Tibial nerve (tissue), 4 donors: ENCODE measurements at regions not wholly inside any gene's neighbourhood (a gene's known extent, or its start where the extent isn't known, plus 50 kb on each side); places are given as distances from the start of the nearest gene placed in this dataset.
"Not testable (repeated sequence)": the region's sequence is repeated elsewhere in the genome, so short reads cannot be mapped to it uniquely, and the experiment has no call there.

ENCODE experiments used
- DNase-seq, 2 donors: peaks; one replicate each; pipeline ENCODE4 v3.0.0-alpha.2; 2019; ENCODE audit warnings: low spot score in 2 of 2
- H3K27ac ChIP-seq, 4 donors: fragments of 200-600 bp; sonication (generic) in 3 of 4; one replicate each; pipeline ENCODE4 v1.5.1; 2017 to 2019; ENCODE audit warnings: mild to moderate bottlenecking in 1 of 4
- H3K27me3 ChIP-seq, 2 donors: fragments of 200-600 bp; sonication (generic) in 1 of 2; one replicate each; pipeline versions ENCODE4 v1.5.1 to v1.6.0; 2017 to 2019
- H3K36me3 ChIP-seq, 3 donors: fragments of 200-600 bp; sonication (generic); one replicate each; pipeline ENCODE4 v1.5.1; 2018 to 2019
- H3K4me1 ChIP-seq, 4 donors: fragments of 200-600 bp; sonication (generic) in 3 of 4; one replicate each; pipeline ENCODE4 v1.5.1; 2017 to 2019
- H3K4me3 ChIP-seq, 4 donors: fragments of 200-600 bp; sonication (generic) in 3 of 4; one replicate each; pipeline ENCODE4 v1.5.1; 2017 to 2019; ENCODE audit warnings: mild to moderate bottlenecking in 1 of 4, moderate library complexity in 1 of 4
- H3K9me3 ChIP-seq, 4 donors: fragments of 200-600 bp; sonication (generic) in 3 of 4; one replicate each; pipeline ENCODE4 v1.5.1; 2017 to 2019
- EP300 ChIP-seq, 2 donors: sonication (generic); formaldehyde crosslinking; IDR thresholded peaks; one replicate each; pipeline ENCODE4 v1.6.1; 2017; ENCODE audit warnings: antibody characterized with exemption in 2 of 2, mild to moderate bottlenecking in 1 of 2
- POLR2A ChIP-seq, 2 donors: fragments of 450-650 bp; IDR thresholded peaks; one replicate each; pipeline ENCODE4 v1.6.1; 2017; ENCODE audit warnings: antibody characterized with exemption in 2 of 2, mild to moderate bottlenecking in 2 of 2, moderate library complexity in 2 of 2
- WGBS, 2 donors: methylation state at CpG; one replicate each; pipeline ENCODE4 v1.1.5; 2018; 5-methylcytosine and 5-hydroxymethylcytosine counted together
- TF ChIP-seq, protein P1 (sequence below), 5 experiments: fragments of 200-600 bp in 3 of 5; fragments of 450-650 bp in 2 of 5; sonication (generic) in 3 of 5; IDR thresholded peaks; one replicate each; pipeline ENCODE4 v1.5.1; 2016 to 2019; ENCODE audit warnings: antibody characterized with exemption in 5 of 5, mild to moderate bottlenecking in 3 of 5, moderate library complexity in 2 of 5

DNA sequence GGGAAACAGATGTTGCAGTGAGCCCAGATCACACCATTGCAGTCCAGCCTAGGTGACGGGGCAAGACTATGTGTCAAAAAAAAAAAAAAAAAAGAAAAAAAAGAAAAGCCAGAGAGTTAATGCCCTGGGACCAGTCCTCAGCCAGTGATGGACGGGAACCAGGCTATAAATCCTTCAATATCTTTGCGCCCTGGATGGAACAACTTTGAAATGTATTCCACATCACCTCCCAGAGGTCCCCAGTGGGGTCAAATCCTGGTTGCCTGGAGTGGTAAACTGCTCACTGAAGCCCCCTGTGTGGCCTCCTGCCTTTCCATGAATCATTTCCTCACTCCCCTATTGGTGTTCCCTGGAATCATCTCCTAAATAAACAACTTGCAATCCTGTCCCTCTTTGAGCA is 166.9 kb downstream of the DEFB131A start:
- no peaks in the 10 kb centered on the region for H3K27me3 ChIP-seq
- H3K9me3 ChIP-seq = peaks cover 0 to 3% (median 0%) of the 10 kb centered on the region in 4 donors
- H3K4me3 ChIP-seq = no peak overlapping the region
- no peak overlapping the region for H3K27ac ChIP-seq
- H3K4me1 ChIP-seq = no peaks in the 10 kb centered on the region
- 28 to 40% methylated on average over 3 of the region's 3 CpGs for WGBS, 2 donors
- DNase-seq = no peak
- no peaks in the 10 kb centered on the region for H3K36me3 ChIP-seq
- no peak for TF ChIP-seq POLR2A (IDR thresholded peaks at IDR 0.05)
- TF ChIP-seq EP300 (IDR thresholded peaks at IDR 0.05) = no peak
- TF ChIP-seq, protein P1, sequence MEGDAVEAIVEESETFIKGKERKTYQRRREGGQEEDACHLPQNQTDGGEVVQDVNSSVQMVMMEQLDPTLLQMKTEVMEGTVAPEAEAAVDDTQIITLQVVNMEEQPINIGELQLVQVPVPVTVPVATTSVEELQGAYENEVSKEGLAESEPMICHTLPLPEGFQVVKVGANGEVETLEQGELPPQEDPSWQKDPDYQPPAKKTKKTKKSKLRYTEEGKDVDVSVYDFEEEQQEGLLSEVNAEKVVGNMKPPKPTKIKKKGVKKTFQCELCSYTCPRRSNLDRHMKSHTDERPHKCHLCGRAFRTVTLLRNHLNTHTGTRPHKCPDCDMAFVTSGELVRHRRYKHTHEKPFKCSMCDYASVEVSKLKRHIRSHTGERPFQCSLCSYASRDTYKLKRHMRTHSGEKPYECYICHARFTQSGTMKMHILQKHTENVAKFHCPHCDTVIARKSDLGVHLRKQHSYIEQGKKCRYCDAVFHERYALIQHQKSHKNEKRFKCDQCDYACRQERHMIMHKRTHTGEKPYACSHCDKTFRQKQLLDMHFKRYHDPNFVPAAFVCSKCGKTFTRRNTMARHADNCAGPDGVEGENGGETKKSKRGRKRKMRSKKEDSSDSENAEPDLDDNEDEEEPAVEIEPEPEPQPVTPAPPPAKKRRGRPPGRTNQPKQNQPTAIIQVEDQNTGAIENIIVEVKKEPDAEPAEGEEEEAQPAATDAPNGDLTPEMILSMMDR (IDR thresholded peaks at IDR 0.05) = no peak

DNA sequence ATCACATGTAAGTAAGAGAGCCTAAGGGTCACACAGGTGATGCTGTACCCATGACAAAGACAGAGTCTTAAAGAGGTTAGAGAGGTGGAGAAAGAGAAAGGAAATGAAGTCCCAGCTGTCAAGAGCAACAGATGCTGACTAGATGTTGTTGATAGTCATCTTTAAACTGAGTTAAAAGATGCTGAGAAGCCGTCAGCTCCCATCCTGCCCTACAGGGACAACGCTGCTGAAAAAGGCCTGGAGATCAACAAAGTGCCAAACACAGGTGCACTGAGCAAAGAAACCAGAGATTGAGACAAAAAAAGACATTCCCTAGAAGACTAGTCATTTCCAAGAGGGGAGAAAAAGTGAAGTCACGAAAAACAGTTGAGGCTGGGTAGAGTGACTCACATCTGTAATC is 145.0 kb upstream of the DRD5 start:
- WGBS, 2 donors = 86 to 92% methylated on average over 3 of the region's 3 CpGs
- H3K4me1 ChIP-seq, H3K4me3 ChIP-seq, DNase-seq, H3K27me3 ChIP-seq, H3K27ac ChIP-seq, H3K9me3 ChIP-seq: not testable (repeated sequence)
- peaks cover 0 to 10% (median 0%) of the 10 kb centered on the region in 3 donors for H3K36me3 ChIP-seq

DNA sequence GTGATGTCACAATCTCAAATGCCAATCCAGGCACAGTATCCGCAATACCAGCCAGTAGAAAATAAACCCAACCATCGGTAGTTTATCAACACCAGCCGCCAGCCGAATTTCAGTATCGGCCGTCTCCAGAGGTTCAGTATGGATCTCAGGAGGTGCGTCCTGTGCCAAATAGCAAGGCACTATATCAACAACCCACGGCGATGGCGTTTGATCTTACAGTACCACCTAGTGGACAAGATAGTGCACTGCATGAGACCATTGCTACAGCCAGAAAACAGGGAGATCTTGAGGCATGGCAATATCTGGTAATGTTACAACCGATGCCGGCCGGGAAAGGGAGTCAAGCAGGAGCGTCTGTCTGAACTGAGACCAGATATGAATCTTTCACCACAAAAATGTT is 121.8 kb upstream of the DRD5 start:
- not testable (repeated sequence) for H3K27me3 ChIP-seq, H3K4me3 ChIP-seq, H3K4me1 ChIP-seq, H3K36me3 ChIP-seq, H3K9me3 ChIP-seq, H3K27ac ChIP-seq
- DNase-seq = peak in 1 of 2 donors; percentile 4
- TF ChIP-seq, protein P1 (IDR thresholded peaks at IDR 0.05) = peak in 4 of 5 experiments; percentile 31 to 48 (median 46)
- 19 to 21% methylated on average over 13 to 14 of the region's 14 CpGs for WGBS, 2 donors

DNA sequence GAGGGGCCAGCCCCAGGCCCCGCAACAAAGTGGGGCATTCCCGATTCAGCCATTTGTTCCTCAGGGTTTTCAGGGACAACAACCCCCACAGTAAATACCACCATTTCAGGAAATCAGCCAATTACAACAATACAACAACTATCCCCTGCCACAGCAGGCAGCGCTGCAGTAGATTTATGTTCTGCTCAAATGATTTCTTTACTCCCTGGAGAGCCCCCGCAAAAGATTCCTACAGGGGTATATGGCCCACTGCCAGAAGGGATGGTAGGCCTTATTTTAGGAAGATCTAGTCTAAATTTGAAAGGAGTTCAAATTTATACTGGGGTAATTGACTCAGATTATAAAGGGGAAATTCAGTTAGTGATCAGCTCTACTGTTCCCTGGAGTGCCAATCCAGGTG is 120.5 kb upstream of the DRD5 start:
- not testable (repeated sequence) for H3K9me3 ChIP-seq, H3K4me1 ChIP-seq, DNase-seq, H3K27ac ChIP-seq, H3K4me3 ChIP-seq, H3K27me3 ChIP-seq, H3K36me3 ChIP-seq
- 23 to 24% methylated on average over 4 of the region's 4 CpGs for WGBS, 2 donors

DNA sequence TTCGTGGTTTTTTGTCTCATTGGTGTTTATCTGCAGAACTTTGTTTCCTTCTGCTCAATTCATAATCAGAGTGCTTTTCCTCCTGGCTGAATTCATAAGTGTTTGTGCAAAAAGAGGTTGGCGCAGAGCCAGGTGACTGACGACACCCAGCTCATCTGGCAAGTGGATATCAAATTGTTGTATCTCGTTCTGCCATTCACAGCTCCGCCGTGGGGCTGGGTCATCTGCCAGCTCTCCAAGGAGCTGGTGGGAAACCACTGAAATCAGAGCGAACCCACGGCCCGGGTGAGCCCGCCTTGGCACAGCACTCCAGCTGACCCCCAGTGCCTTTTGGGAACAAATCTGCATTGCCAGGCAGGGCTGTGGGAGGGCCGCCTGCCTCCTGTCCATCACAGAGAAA is 110.7 kb upstream of the DRD5 start:
- H3K9me3 ChIP-seq, H3K27ac ChIP-seq, H3K27me3 ChIP-seq, H3K36me3 ChIP-seq, H3K4me1 ChIP-seq, H3K4me3 ChIP-seq: not testable (repeated sequence)
- WGBS, 2 donors = 21 to 22% methylated on average over 11 of the region's 11 CpGs
- peak; percentile 69 to 76 for DNase-seq

DNA sequence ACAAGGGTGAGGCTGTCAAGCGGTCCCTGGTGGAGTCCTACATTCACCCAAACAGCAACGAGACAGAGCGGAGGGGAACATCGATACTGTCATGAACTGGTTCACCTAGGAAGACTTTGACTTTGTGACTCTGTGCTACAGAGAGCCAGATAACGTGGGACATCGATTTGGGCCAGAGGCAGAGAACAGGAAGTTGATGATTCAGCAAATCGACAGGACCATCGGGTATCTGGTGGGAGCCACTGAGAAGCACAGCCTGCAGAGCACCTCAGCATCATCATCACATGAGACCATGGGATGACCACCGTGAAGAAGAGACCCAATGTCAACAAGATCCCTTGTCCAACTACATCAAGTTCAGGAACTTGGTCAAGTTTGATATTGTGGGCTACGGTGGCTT is 104.1 kb upstream of the DRD5 start:
- not testable (repeated sequence) for H3K27me3 ChIP-seq, H3K4me3 ChIP-seq, DNase-seq, H3K4me1 ChIP-seq, H3K9me3 ChIP-seq, H3K27ac ChIP-seq
- 89 to 93% methylated on average over 9 to 10 of the region's 10 CpGs for WGBS, 2 donors
- peaks cover 0 to 13% (median 0%) of the 10 kb centered on the region in 3 donors for H3K36me3 ChIP-seq

DNA sequence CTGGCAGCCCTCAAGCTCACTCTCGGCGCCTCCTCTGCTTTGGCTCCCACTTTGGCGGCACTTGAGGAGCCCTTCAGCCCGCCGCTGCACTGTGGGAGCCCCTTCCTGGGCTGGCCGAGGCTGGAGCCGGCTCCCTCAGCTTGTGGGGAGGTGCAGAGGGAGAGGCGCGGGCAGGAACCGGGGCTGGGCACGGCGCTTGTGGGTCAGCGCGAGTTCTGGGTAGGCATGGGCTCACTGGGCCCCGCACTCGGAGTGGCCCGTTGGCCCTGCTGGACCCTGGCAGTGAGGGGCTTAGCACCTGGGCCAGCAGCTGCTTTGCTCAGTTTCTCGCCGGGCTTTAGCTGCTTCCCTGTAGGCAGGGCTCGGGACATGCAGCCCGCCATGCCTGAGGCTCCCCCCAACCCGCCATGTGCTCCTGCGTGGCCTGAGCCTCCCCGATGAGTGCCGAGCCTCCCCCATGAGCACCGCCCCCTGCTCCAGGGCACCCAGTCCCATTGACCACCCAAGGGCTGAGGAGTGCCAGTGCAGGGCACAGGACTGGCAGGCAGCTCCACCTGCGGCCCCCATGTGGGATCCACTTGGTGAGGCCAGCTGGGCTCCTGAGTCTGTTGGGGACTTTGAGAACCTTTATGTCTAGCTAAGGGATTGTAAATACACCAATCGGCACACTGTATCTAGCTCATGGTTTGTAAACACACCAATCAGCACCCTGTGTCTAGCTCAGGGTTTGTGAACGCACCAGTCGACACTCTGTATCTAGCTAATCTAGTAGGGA is 101.5 kb upstream of the DRD5 start:
- H3K27me3 ChIP-seq = no peaks in the 10 kb centered on the region
- H3K27ac ChIP-seq = no peak overlapping the region
- TF ChIP-seq EP300 (IDR thresholded peaks at IDR 0.05) = no peak
- no peak for DNase-seq
- H3K9me3 ChIP-seq = no peaks in the 10 kb centered on the region
- WGBS, 2 donors = 96 to 98% methylated on average over 27 to 29 of the region's 30 CpGs
- peaks cover 0 to 13% (median 0%) of the 10 kb centered on the region in 3 donors for H3K36me3 ChIP-seq
- H3K4me1 ChIP-seq = no peaks in the 10 kb centered on the region
- no peak overlapping the region for H3K4me3 ChIP-seq

DNA sequence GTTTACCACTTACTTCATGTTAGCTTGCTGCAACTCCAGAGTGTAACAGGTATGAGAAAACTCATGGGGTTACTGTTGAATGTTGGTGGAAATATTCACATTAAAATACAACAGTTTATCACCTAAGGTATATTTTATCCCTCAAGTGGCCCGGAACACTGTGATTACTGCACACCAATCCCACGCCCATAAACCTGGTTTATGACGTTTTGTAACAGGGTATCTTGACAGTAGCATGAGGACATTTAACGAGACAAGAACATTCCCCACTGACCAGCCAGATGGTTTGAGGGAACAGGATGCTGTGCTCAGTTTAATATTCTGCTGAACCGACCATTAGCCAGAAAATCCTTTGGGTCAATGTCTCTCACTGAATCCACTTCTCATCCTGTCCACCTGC is 98.3 kb upstream of the DRD5 start:
- H3K36me3 ChIP-seq, H3K27ac ChIP-seq, DNase-seq, H3K4me3 ChIP-seq, H3K4me1 ChIP-seq, H3K9me3 ChIP-seq, H3K27me3 ChIP-seq: not testable (repeated sequence)
- WGBS, 2 donors = 72 to 80% methylated on average over 5 of the region's 5 CpGs

DNA sequence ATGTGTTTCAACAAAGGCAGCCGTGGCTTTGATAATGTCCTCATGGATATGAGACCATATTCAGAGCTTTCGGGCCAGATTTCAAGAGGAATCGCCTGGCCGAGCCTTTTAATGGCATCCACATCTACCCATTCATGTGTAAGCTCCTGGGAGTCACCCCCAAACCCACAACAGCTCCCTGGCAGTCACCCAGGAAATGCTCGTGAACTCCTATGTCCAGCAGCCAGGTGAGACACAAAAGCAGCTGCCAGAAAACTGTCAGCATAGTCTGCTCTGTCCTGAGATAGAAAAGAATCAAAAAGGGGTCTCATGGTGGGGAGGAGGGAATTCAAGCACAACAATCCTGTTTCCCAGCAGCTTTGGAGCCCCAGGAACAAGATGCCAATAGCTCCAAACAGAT is 96.4 kb upstream of the DRD5 start:
- not testable (repeated sequence) for DNase-seq, H3K9me3 ChIP-seq, H3K27me3 ChIP-seq, H3K27ac ChIP-seq, H3K4me3 ChIP-seq, H3K4me1 ChIP-seq, H3K36me3 ChIP-seq
- 61 to 67% methylated on average over 5 of the region's 5 CpGs for WGBS, 2 donors
